ENCODE measurements at regions not wholly inside any gene's neighbourhood (a gene's known extent, or its start where the extent isn't known, plus 50 kb on each side); places are given as distances from the start of the nearest gene placed in this dataset.

- Histone ChIP-seq H3K36me3 (ENCODE audit: insufficient read depth, low read length) (no peaks in the 10 kb centered on the region), H3K27me3 (ENCODE audit: control insufficient read depth in 1 of 2, insufficient read depth in 2 of 2, low read length in 2 of 2) (no peaks in the 10 kb centered on the region), H3K27ac (ENCODE audit: low read depth, low read length) (no peak overlapping the region), H3K9ac (ENCODE audit: low read length) (no peak overlapping the region), H3K4me1 (ENCODE audit: insufficient read depth, low read length) (no peaks in the 10 kb centered on the region), H3K4me3 (ENCODE audit: low read depth in 1 of 2, low read length in 2 of 2) (no peak overlapping the region), H3K9me3 (ENCODE audit: low read length) (no peaks in the 10 kb centered on the region)
These were observed 236.9 kb upstream of the JAG1 start for GRCh38 chr20:10910535-10911178.

GRCh38 chr20:10911298-10911697 is 237.5 kb upstream of the JAG1 start:
- no peak overlapping the region for H3K4me3 ChIP-seq (ENCODE audit: low read depth in 1 of 2, low read length in 2 of 2)
- H3K4me1 ChIP-seq (ENCODE audit: insufficient read depth, low read length) = no peaks in the 10 kb centered on the region
- no peaks in the 10 kb centered on the region for H3K27me3 ChIP-seq (ENCODE audit: control insufficient read depth in 1 of 2, insufficient read depth in 2 of 2, low read length in 2 of 2)
- no peak overlapping the region for H3K27ac ChIP-seq (ENCODE audit: low read depth, low read length)
- H3K9me3 ChIP-seq (ENCODE audit: low read length) = no peaks in the 10 kb centered on the region
- no peaks in the 10 kb centered on the region for H3K36me3 ChIP-seq (ENCODE audit: insufficient read depth, low read length)
- H3K9ac ChIP-seq (ENCODE audit: low read length) = no peak overlapping the region

DNA sequence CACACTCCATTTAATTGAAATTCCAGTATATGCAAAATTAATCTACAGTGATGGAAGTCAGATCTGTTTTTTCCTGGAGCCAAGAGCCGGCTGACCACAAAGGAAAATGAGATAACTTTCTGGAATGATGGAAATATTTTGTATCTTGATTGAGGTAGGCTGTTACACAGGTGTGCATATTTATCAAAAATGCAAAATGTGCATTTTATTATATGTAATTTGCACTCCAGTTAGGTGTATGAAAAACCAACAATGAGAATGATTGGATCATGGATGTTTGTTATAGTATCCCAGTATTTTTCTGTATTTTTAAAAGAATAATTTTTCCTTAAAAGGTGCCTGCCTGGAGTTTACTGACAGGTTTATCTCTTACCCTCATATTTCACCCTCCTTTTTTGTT is 242.0 kb upstream of the JAG1 start:
- Histone ChIP-seq H3K4me3 (ENCODE audit: low read depth in 1 of 2, low read length in 2 of 2) (no peak overlapping the region), H3K9ac (ENCODE audit: low read length) (no peak overlapping the region), H3K9me3 (ENCODE audit: low read length) (no peaks in the 10 kb centered on the region), H3K4me1 (ENCODE audit: insufficient read depth, low read length) (no peaks in the 10 kb centered on the region), H3K27ac (ENCODE audit: low read depth, low read length) (no peak overlapping the region), H3K36me3 (ENCODE audit: insufficient read depth, low read length) (no peaks in the 10 kb centered on the region), H3K27me3 (ENCODE audit: control insufficient read depth in 1 of 2, insufficient read depth in 2 of 2, low read length in 2 of 2) (no peaks in the 10 kb centered on the region)

- Histone ChIP-seq H3K9ac (ENCODE audit: low read length) (no peak overlapping the region), H3K4me3 (ENCODE audit: low read depth in 1 of 2, low read length in 2 of 2) (no peak overlapping the region), H3K27ac (ENCODE audit: low read depth, low read length) (no peak overlapping the region), H3K9me3 (ENCODE audit: low read length) (no peaks in the 10 kb centered on the region), H3K4me1 (ENCODE audit: insufficient read depth, low read length) (no peaks in the 10 kb centered on the region), H3K36me3 (ENCODE audit: insufficient read depth, low read length) (no peaks in the 10 kb centered on the region), H3K27me3 (ENCODE audit: control insufficient read depth in 1 of 2, insufficient read depth in 2 of 2, low read length in 2 of 2) (no peaks in the 10 kb centered on the region)
These were observed 242.5 kb upstream of the JAG1 start for GRCh38 chr20:10916312-10916711.

DNA sequence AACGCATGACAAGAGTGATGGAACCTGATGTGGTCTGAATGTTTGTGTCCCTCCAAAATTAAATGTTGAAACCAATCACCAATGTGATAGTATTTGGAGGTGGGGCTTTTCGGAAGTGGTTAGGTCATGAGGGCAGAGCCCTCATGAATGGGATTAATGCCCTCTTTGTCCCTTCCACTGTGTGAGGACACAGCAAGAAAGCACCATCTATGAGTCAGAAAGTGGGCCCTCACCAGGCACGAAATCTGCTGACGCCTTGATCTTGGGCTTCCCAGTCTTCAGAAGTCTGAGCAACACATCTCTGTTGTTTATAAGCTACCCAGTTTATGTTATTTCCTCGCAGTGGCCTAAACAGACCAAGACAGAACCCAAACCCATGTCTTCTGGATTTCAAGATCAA is 244.0 kb upstream of the JAG1 start:
- Histone ChIP-seq H3K27me3 (ENCODE audit: control insufficient read depth in 1 of 2, insufficient read depth in 2 of 2, low read length in 2 of 2) (no peaks in the 10 kb centered on the region), H3K36me3 (ENCODE audit: insufficient read depth, low read length) (no peaks in the 10 kb centered on the region), H3K27ac (ENCODE audit: low read depth, low read length) (no peak overlapping the region), H3K9ac (ENCODE audit: low read length) (no peak overlapping the region), H3K9me3 (ENCODE audit: low read length) (no peaks in the 10 kb centered on the region), H3K4me1 (ENCODE audit: insufficient read depth, low read length) (no peaks in the 10 kb centered on the region), H3K4me3 (ENCODE audit: low read depth in 1 of 2, low read length in 2 of 2) (no peak overlapping the region)

DNA sequence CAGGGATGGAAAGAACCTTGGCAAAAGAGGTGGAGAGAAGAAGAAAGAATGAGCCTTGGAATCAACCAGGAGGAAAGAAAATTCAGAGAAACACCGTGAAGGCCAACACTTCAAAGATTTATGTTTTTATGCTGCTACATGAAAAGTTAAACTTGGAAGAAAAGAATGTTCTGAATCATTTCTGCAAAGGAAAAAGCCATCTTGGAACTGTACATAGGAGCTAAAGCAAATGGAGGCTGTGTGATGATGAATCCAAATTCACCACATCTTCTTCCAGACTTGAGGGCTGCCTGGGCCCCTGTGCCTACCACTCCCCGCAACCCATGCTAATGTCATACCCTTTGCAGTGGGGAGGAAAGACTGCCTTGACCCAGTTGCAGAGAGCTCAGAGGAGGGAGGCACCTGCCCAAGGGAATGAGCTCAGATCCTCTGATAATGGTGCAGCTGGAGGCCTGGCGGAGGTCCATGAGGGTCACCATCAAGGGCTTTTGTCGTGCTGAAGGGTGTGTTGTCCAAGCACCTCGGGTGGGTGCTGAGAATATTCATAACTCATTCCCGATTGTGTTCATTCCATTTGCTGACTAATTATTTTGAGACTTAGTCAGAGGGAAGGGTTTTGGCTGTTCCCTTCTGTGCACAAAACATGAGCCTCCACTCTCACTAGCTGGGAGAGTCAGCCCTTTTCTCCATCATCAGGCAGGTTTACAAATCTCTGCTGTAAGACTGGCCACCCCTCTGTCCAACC is 245.8 kb upstream of the JAG1 start:
- no peaks in the 10 kb centered on the region for H3K9me3 ChIP-seq (ENCODE audit: low read length)
- no peak overlapping the region for H3K27ac ChIP-seq (ENCODE audit: low read depth, low read length)
- no peaks in the 10 kb centered on the region for H3K4me1 ChIP-seq (ENCODE audit: insufficient read depth, low read length)
- H3K36me3 ChIP-seq (ENCODE audit: insufficient read depth, low read length) = no peaks in the 10 kb centered on the region
- H3K27me3 ChIP-seq (ENCODE audit: control insufficient read depth in 1 of 2, insufficient read depth in 2 of 2, low read length in 2 of 2) = no peaks in the 10 kb centered on the region
- H3K4me3 ChIP-seq (ENCODE audit: low read depth in 1 of 2, low read length in 2 of 2) = no peak overlapping the region
- no peak overlapping the region for H3K9ac ChIP-seq (ENCODE audit: low read length)

DNA sequence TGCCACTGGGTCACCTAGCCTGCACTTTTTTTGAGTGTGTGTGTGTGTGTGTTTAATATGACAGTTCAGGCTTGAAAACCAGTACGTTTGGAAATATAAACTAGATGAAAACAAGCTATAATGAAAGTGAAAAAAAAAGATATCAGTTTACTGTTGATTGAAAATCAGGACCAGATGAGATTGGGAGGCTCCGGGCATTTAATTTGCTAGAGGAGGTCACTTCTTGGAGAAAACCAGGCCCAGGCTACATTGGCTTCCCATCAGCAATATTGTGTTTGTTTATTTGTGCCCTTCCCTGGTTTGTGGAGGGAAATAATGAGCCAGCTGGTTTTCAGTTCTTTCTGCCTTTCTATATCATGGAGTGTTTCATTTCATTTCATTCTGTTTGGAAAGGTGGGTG is 246.6 kb upstream of the JAG1 start:
- Histone ChIP-seq H3K9me3 (ENCODE audit: low read length) (no peaks in the 10 kb centered on the region), H3K9ac (ENCODE audit: low read length) (no peak overlapping the region), H3K27ac (ENCODE audit: low read depth, low read length) (no peak overlapping the region), H3K36me3 (ENCODE audit: insufficient read depth, low read length) (no peaks in the 10 kb centered on the region), H3K27me3 (ENCODE audit: control insufficient read depth in 1 of 2, insufficient read depth in 2 of 2, low read length in 2 of 2) (no peaks in the 10 kb centered on the region), H3K4me3 (ENCODE audit: low read depth in 1 of 2, low read length in 2 of 2) (no peak overlapping the region), H3K4me1 (ENCODE audit: insufficient read depth, low read length) (no peaks in the 10 kb centered on the region)

DNA sequence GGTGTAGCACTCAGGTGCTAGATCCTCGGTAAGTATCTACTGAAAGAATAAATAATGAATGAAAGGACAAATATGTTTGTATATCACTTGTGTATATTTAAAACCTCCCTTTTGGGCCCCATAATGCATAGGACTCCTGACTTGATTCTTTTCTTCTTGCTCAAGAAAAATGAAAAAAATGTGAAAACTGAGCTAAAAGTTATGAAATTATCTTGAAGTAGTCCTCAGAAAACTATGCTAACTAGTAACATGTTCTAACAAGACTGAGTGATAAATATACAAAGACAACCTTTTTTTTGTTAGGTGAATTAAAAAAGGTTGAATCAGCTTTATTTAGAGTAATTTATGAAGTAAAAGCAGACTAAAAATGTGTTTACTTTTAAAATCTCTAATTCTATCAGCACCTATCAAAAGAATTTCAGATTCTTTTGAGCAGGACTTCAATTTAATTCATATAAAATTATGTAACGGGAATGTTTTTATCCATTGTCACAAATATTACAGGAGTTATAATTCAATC is 247.8 kb upstream of the JAG1 start:
- H3K9ac ChIP-seq (ENCODE audit: low read length) = no peak overlapping the region
- H3K9me3 ChIP-seq (ENCODE audit: low read length) = no peaks in the 10 kb centered on the region
- no peak overlapping the region for H3K27ac ChIP-seq (ENCODE audit: low read depth, low read length)
- H3K27me3 ChIP-seq (ENCODE audit: control insufficient read depth in 1 of 2, insufficient read depth in 2 of 2, low read length in 2 of 2) = no peaks in the 10 kb centered on the region
- H3K4me3 ChIP-seq (ENCODE audit: low read depth in 1 of 2, low read length in 2 of 2) = no peak overlapping the region
- H3K36me3 ChIP-seq (ENCODE audit: insufficient read depth, low read length) = no peaks in the 10 kb centered on the region
- H3K4me1 ChIP-seq (ENCODE audit: insufficient read depth, low read length) = no peaks in the 10 kb centered on the region

DNA sequence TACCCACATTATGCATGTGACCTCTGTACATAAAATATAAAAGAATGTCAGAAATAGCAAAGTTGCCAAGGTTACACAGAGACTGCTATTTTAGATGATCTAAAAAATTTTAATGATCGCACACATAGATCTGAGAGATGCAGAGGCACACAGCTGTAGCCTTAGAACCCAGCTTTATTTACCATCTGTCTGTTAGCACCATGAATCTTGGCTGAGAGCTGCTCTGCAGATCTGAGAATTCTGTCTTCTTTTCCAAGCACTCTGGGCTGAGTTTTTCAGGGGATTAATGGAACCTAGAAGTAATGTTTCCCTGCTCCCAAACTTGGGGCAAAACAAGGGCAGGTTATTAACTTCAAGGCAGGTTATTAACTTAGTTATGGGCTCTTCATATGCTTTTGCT is 248.7 kb upstream of the JAG1 start:
- H3K4me1 ChIP-seq (ENCODE audit: insufficient read depth, low read length) = no peaks in the 10 kb centered on the region
- H3K27ac ChIP-seq (ENCODE audit: low read depth, low read length) = no peak overlapping the region
- H3K27me3 ChIP-seq (ENCODE audit: control insufficient read depth in 1 of 2, insufficient read depth in 2 of 2, low read length in 2 of 2) = no peaks in the 10 kb centered on the region
- no peaks in the 10 kb centered on the region for H3K9me3 ChIP-seq (ENCODE audit: low read length)
- H3K36me3 ChIP-seq (ENCODE audit: insufficient read depth, low read length) = no peaks in the 10 kb centered on the region
- H3K9ac ChIP-seq (ENCODE audit: low read length) = no peak overlapping the region
- no peak overlapping the region for H3K4me3 ChIP-seq (ENCODE audit: low read depth in 1 of 2, low read length in 2 of 2)

DNA sequence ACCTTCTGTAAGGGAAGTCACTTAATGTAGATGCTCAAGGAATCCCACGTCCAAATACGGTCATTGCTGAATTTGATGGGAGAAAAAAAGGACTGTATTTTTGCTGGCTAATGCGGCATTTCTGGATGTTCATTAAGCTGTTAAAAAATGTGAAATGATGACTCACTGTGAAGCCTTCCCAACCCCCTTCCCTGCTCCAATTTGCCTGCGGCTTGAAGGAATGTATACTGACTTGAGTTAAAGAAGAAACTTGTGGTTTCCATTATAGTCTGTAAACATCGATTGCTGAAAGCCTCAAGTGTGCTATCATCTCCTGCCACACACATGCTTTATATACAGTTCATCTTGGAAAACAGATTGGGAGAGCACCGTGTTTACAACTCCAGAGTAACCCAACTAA is 249.1 kb upstream of the JAG1 start:
- Histone ChIP-seq H3K9me3 (ENCODE audit: low read length) (no peaks in the 10 kb centered on the region), H3K4me3 (ENCODE audit: low read depth in 1 of 2, low read length in 2 of 2) (no peak overlapping the region), H3K27ac (ENCODE audit: low read depth, low read length) (no peak overlapping the region), H3K4me1 (ENCODE audit: insufficient read depth, low read length) (no peaks in the 10 kb centered on the region), H3K9ac (ENCODE audit: low read length) (no peak overlapping the region), H3K27me3 (ENCODE audit: control insufficient read depth in 1 of 2, insufficient read depth in 2 of 2, low read length in 2 of 2) (no peaks in the 10 kb centered on the region), H3K36me3 (ENCODE audit: insufficient read depth, low read length) (no peaks in the 10 kb centered on the region)

DNA sequence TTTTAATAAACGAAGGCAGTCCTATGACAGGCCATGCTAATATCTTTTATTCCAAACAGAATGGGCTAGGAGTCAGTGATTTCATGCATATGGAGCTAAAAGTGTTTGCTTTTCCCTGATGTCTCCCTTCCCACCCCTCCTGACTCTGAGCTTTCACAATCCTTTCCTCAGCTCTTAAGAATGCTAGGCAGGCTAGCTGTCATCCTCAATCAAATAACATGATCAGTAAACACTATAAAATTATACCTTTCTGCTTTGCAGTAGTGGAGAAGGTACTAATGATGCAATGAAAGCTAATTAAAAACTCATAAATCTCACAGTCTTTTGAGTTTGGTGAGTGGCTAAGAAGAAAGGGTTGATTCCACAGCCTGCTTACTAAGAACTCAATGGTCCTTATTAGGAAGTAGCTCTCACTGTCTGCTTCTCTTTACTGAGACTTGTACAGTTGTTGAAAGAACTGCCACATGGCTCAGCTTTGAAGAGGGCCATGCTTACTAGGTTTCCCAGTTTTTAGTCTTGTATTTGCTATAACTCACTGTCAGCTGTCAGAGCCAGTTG is 250.9 kb upstream of the JAG1 start:
- Histone ChIP-seq H3K4me3 (ENCODE audit: low read depth in 1 of 2, low read length in 2 of 2) (no peak overlapping the region), H3K36me3 (ENCODE audit: insufficient read depth, low read length) (no peaks in the 10 kb centered on the region), H3K4me1 (ENCODE audit: insufficient read depth, low read length) (no peaks in the 10 kb centered on the region), H3K9me3 (ENCODE audit: low read length) (no peaks in the 10 kb centered on the region), H3K27ac (ENCODE audit: low read depth, low read length) (no peak overlapping the region), H3K9ac (ENCODE audit: low read length) (no peak overlapping the region), H3K27me3 (ENCODE audit: control insufficient read depth in 1 of 2, insufficient read depth in 2 of 2, low read length in 2 of 2) (no peaks in the 10 kb centered on the region)
